ENCODE measurements at regions not wholly inside any gene's neighbourhood (a gene's known extent, or its start where the extent isn't known, plus 50 kb on each side); places are given as distances from the start of the nearest gene placed in this dataset.
"Not testable (repeated sequence)": the region's sequence is repeated elsewhere in the genome, so short reads cannot be mapped to it uniquely, and the experiment has no call there.

DNA sequence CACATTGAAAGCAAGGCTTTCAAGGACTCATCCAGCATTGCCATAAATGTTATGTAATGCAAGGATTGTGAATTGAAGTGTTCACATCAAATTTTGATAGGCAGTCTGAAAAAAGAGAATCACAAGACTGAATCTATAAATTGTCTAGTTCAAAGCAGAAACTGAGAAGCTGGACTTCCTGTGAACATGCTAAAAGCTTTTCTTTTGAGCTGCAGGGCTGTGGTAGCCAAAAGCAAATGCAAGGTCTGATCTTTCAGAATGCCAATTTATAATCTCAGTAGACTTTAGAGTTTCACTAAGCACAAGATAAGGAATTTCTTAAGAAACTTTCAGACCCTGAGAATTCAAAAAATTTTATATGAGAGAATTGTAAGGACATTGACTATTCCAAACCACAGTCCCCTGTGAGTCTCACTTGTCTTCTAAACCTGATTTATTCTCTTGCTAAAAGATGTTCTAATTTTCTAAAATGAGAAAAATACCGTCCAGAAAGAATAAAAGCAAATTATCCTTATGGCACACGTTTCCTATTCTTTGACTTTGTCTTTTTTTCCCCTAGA is 1700.3 kb downstream of the OTOL1 start:
- no peak overlapping the region for H3K4me3 ChIP-seq (ENCODE audit: low read depth, low read length)
- TF ChIP-seq, protein P1, sequence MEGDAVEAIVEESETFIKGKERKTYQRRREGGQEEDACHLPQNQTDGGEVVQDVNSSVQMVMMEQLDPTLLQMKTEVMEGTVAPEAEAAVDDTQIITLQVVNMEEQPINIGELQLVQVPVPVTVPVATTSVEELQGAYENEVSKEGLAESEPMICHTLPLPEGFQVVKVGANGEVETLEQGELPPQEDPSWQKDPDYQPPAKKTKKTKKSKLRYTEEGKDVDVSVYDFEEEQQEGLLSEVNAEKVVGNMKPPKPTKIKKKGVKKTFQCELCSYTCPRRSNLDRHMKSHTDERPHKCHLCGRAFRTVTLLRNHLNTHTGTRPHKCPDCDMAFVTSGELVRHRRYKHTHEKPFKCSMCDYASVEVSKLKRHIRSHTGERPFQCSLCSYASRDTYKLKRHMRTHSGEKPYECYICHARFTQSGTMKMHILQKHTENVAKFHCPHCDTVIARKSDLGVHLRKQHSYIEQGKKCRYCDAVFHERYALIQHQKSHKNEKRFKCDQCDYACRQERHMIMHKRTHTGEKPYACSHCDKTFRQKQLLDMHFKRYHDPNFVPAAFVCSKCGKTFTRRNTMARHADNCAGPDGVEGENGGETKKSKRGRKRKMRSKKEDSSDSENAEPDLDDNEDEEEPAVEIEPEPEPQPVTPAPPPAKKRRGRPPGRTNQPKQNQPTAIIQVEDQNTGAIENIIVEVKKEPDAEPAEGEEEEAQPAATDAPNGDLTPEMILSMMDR (conservative IDR thresholded peaks at IDR 0.05; ENCODE audit: low read depth, low read length), result no peak
- DNase-seq (ENCODE audit: low read depth), result no peak

DNA sequence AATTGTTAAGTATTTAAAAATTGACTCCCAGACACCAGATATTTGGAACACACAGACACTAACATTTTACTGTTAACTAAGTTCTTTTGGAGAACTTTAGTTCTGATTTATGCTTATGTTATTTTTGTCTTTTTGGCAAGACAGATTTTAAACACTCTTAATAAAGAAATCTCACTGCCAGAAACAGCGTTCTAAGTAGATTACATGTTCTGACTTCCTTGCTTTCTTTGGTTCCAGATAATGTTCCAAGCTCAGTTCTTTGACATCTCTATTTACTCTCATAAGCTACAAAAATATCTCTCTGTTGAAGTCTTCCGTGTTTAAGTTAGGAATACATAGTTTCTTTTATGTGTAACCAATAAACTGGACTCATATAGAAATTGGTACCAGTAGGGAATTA is 1699.6 kb downstream of the OTOL1 start:
- TF ChIP-seq, protein P1 (conservative IDR thresholded peaks at IDR 0.05; ENCODE audit: low read depth, low read length), result no peak
- no peak for DNase-seq (ENCODE audit: low read depth)
- H3K4me3 ChIP-seq (ENCODE audit: low read depth, low read length), result no peak overlapping the region

DNA sequence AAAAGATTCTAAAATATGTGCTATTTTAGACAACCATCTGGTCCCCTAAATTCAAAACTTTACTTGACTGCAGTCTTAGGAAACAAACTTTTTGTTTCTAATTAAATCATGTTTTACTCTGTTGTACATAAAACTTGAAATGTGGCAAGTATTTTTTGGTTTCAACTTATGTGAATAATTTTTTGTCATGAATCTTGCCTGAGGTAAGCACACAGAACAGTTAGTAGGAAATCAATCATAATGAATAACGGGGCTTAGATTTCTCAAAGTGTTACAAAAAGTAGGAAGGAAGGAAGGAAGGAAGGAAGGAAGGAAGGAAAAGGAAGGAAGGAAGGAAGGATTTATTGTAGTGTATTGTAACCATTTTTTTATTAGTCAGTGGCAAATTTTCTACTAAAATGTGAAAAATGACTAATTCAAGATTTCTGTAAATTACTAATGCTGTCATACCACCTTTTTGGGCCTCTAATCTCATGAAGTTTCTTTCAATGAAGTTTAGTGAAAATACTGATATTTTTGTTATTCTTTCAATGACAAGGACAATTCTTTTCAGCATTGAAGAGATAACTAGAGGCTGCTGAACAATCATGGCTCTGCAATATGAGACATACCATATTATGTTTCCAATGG is 1689.2 kb downstream of the OTOL1 start:
- TF ChIP-seq, protein P1 (conservative IDR thresholded peaks at IDR 0.05; ENCODE audit: low read depth, low read length), result no peak
- no peak for DNase-seq (ENCODE audit: low read depth)
- no peak overlapping the region for H3K4me3 ChIP-seq (ENCODE audit: low read depth, low read length)

DNA sequence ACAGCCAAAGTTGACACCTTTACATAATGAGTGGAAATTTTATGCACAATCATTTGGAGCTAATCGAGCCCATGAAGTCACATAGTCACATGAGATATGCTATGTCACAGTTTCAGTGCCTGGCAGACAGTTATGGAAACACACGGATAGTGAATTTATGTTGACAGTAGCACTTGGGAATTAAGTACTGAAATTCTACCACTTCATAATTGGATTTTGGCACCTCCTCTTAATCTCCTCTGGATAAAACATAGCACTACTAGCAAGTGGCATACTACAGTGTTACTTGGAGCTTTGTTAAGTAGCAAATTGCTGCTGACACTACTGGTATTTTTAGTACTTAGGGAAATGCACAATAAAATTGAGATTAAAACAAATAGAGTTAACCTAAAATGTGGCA is 1679.4 kb downstream of the OTOL1 start:
- DNase-seq (ENCODE audit: low read depth), result no peak
- H3K4me3 ChIP-seq (ENCODE audit: low read depth, low read length), result no peak overlapping the region
- TF ChIP-seq, protein P1 (conservative IDR thresholded peaks at IDR 0.05; ENCODE audit: low read depth, low read length), result no peak

DNA sequence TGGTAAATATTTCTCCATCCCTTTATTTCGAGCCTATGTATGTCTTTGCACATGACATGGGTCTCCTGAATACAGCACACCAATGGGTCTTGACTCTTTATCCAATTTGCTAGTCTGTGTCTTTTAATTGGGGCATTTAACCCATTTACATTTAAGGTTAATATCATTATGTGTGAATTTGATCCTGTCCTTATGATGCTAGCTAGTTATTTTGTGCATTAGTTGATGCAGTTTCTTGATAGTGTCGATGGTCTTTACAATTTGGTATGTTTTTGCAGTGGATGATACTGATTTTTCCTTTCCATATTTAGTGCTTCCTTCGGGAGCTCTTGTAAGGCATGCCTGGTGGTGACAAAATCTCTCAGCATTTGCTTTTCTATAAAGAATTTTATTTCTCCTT is 1675.9 kb downstream of the OTOL1 start:
- not testable (repeated sequence) for DNase-seq (ENCODE audit: low read depth); H3K4me3 ChIP-seq (ENCODE audit: low read depth, low read length)

DNA sequence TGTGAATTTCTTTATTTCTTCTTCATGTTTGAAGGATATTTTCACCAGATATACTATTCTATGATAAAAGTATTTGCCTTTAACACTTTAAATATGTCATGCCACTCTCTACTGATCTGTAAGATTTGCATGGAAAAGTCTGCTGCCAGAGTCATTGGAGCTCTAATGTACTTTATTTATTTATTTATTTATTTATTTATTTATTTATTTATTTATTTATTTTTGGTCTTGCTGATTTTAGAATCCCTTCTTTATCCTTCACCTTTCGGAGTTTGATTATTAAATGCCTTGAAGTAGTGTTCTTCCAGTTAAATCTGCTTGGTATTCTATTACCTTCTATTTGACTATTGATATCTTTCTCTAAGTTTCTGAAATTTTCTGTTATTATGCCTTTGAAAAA is 1669.6 kb downstream of the OTOL1 start:
- DNase-seq (ENCODE audit: low read depth), result no peak
- TF ChIP-seq, protein P1 (conservative IDR thresholded peaks at IDR 0.05; ENCODE audit: low read depth, low read length), result no peak
- no peak overlapping the region for H3K4me3 ChIP-seq (ENCODE audit: low read depth, low read length)

DNA sequence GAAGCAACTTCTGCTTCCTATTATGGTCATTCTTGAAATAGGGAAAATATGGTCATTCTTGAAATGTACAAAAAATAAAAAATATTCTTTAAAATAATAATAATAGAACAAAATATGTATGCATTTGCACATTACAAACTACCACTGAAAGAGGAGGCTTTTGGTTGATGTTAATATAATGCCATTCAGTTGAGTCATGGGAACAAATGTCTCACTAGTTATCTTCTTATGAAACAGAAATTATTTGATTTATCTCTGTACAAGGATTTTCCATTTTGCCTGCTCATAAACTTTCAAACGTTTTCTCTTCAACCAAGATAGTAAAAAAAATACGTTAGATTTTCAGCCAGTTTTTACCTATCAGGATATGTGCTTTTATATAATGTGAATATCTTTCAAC is 1662.7 kb downstream of the OTOL1 start:
- H3K4me3 ChIP-seq (ENCODE audit: low read depth, low read length), result no peak overlapping the region
- TF ChIP-seq, protein P1 (conservative IDR thresholded peaks at IDR 0.05; ENCODE audit: low read depth, low read length), result no peak
- no peak for DNase-seq (ENCODE audit: low read depth)
